Astrocyte (in vitro differentiated cells and primary cell): ENCODE measurements at regions not wholly inside any gene's neighbourhood (a gene's known extent, or its start where the extent isn't known, plus 50 kb on each side); places are given as distances from the start of the nearest gene placed in this dataset.
A peak's percentile ranks its signal among the peaks of the same experiment; 100 is the strongest.
"Not testable (repeated sequence)": the region's sequence is repeated elsewhere in the genome, so short reads cannot be mapped to it uniquely, and the experiment has no call there.

Experiments
- DNase-seq: peaks from one replicate; pipeline ENCODE4 v3.0.0-alpha.2; 2010; ENCODE audit warnings: low read depth
- FAIRE-seq: peaks from 2 replicates; lab custom pipeline; 2011; peaks lifted over from hg19 to GRCh38; lab: Jason Lieb, UNC
- H2AFZ ChIP-seq: 2 replicates; pipeline ENCODE4 v1.6.0; 2012; ENCODE audit warnings: low read depth, low read length, inconsistent platforms
- H3K27ac ChIP-seq: 2 replicates; pipeline ENCODE4 v1.5.1; 2011; ENCODE audit warnings: low read depth, low read length, inconsistent platforms
- H3K27me3 ChIP-seq: 2 replicates; pipeline ENCODE4 v1.6.0; 2011; ENCODE audit warnings: low read length, inconsistent platforms; ENCODE audit not compliant: insufficient read depth
- H3K36me3 ChIP-seq: 2 replicates; pipeline ENCODE4 v1.5.1; 2011; ENCODE audit warnings: low read length, inconsistent platforms; ENCODE audit not compliant: insufficient read depth
- H3K4me1 ChIP-seq: 2 replicates; pipeline ENCODE4 v1.5.1; 2011; ENCODE audit warnings: low read length, inconsistent platforms; ENCODE audit not compliant: insufficient read depth
- H3K4me2 ChIP-seq: 2 replicates; pipeline ENCODE4 v1.6.0; 2012; ENCODE audit warnings: low read length, inconsistent platforms
- H3K4me3 ChIP-seq: 2 replicates; pipeline ENCODE4 v1.5.1; 2011; ENCODE audit warnings: low read depth, mild to moderate bottlenecking, low read length, inconsistent platforms; ENCODE audit not compliant: insufficient read depth
- H3K79me2 ChIP-seq: 2 replicates; pipeline ENCODE4 v1.6.0; 2012; ENCODE audit warnings: mild to moderate bottlenecking, low read length, inconsistent platforms; ENCODE audit not compliant: insufficient read depth
- H3K9ac ChIP-seq: 2 replicates; pipeline ENCODE4 v1.6.0; 2012; ENCODE audit warnings: mild to moderate bottlenecking, low read length, inconsistent platforms
- H3K9me3 ChIP-seq: 2 replicates; pipeline ENCODE4 v1.5.1; 2012; ENCODE audit warnings: low read depth, mild to moderate bottlenecking, low read length, inconsistent platforms; ENCODE audit not compliant: insufficient read depth
- H4K20me1 ChIP-seq: 2 replicates; pipeline ENCODE4 v1.6.0; 2012; ENCODE audit warnings: low read length, inconsistent platforms; ENCODE audit not compliant: insufficient read depth
- H3K27ac Mint-ChIP-seq: one replicate; pipeline ENCODE4 v1.8.0; 2021; ENCODE audit warnings: mild to moderate bottlenecking, mixed read lengths; ENCODE audit not compliant: unreplicated experiment
- H3K27me3 Mint-ChIP-seq: one replicate; pipeline ENCODE4 v1.8.0; 2021; ENCODE audit warnings: low read depth, mixed read lengths; ENCODE audit not compliant: unreplicated experiment
- H3K36me3 Mint-ChIP-seq: one replicate; pipeline ENCODE4 v1.8.0; 2021; ENCODE audit warnings: low read depth, mixed read lengths; ENCODE audit not compliant: unreplicated experiment
- H3K4me1 Mint-ChIP-seq: one replicate; pipeline ENCODE4 v1.8.0; 2021; ENCODE audit warnings: low read depth, mixed read lengths; ENCODE audit not compliant: unreplicated experiment
- H3K4me3 Mint-ChIP-seq: one replicate; pipeline ENCODE4 v1.8.0; 2021; ENCODE audit warnings: mild to moderate bottlenecking, moderate library complexity, mixed read lengths; ENCODE audit not compliant: unreplicated experiment
- H3K9me3 Mint-ChIP-seq: one replicate; pipeline ENCODE4 v1.8.0; 2021; ENCODE audit warnings: mild to moderate bottlenecking, mixed read lengths; ENCODE audit not compliant: unreplicated experiment
- CTCF ChIP-seq: IDR thresholded peaks from 2 replicates; pipeline ENCODE4 v1.5.1; 2011; ENCODE audit warnings: low read depth, mild to moderate bottlenecking, inconsistent platforms, low read length, moderate library complexity; ENCODE audit not compliant: insufficient read depth
- EZH2 ChIP-seq: IDR thresholded peaks from 2 replicates; pipeline ENCODE4 v1.6.1; 2012; ENCODE audit warnings: mild to moderate bottlenecking, low read length, inconsistent platforms; ENCODE audit not compliant: insufficient read depth

- Histone ChIP-seq H3K9me3 (no peaks in the 10 kb centered on the region), H2AFZ (no peak overlapping the region), H3K4me2 (no peak overlapping the region), H3K27ac (no peak overlapping the region), H3K4me1 (no peaks in the 10 kb centered on the region), H3K9ac (no peak overlapping the region), H3K36me3 (no peaks in the 10 kb centered on the region), H3K4me3 (no peak overlapping the region), H3K27me3 (no peaks in the 10 kb centered on the region), H3K79me2 (no peaks in the 10 kb centered on the region), H4K20me1 (no peaks in the 10 kb centered on the region)
- DNase-seq (no peak), FAIRE-seq (no peak)
- no peaks in the 10 kb centered on the region for H3K27me3 Mint-ChIP-seq
- H3K4me1 Mint-ChIP-seq = peaks cover 9% of the 10 kb centered on the region
- peaks cover 10% of the 10 kb centered on the region for H3K36me3 Mint-ChIP-seq
- no peak overlapping the region for H3K4me3 Mint-ChIP-seq
- TF ChIP-seq EZH2 (no peak), CTCF (no peak)
- no peaks in the 10 kb centered on the region for H3K9me3 Mint-ChIP-seq
- no peak overlapping the region for H3K27ac Mint-ChIP-seq
These were observed 79.2 kb upstream of the SAMD11 start for GRCh38 chr1:844472-845026.

- H3K4me1 Mint-ChIP-seq, H3K27ac Mint-ChIP-seq, H3K79me2 ChIP-seq, H3K27ac ChIP-seq, H3K4me2 ChIP-seq, H3K27me3 Mint-ChIP-seq, H3K27me3 ChIP-seq, H3K9me3 Mint-ChIP-seq, FAIRE-seq, H3K36me3 ChIP-seq, H3K4me3 ChIP-seq, DNase-seq, H4K20me1 ChIP-seq, H3K4me3 Mint-ChIP-seq, H2AFZ ChIP-seq, H3K9ac ChIP-seq, H3K9me3 ChIP-seq, H3K4me1 ChIP-seq: not testable (repeated sequence)
- H3K36me3 Mint-ChIP-seq = peaks cover 11% of the 10 kb centered on the region
These were observed 78.1 kb upstream of the SAMD11 start for GRCh38 chr1:845641-846040.

GRCh38 chr1:849873-850272 is 73.8 kb upstream of the SAMD11 start:
- not testable (repeated sequence) for H3K27ac Mint-ChIP-seq, DNase-seq, H3K36me3 Mint-ChIP-seq, H2AFZ ChIP-seq, H3K4me1 Mint-ChIP-seq, FAIRE-seq, H3K9me3 ChIP-seq, H3K4me1 ChIP-seq, H4K20me1 ChIP-seq, H3K27me3 Mint-ChIP-seq, H3K36me3 ChIP-seq, H3K4me3 Mint-ChIP-seq, H3K9me3 Mint-ChIP-seq, H3K4me3 ChIP-seq, H3K9ac ChIP-seq, H3K27ac ChIP-seq, H3K79me2 ChIP-seq, H3K4me2 ChIP-seq, H3K27me3 ChIP-seq

GRCh38 chr1:850318-850717 is 73.4 kb upstream of the SAMD11 start:
- not testable (repeated sequence) for H3K36me3 Mint-ChIP-seq, H3K27me3 Mint-ChIP-seq, H3K4me2 ChIP-seq, H4K20me1 ChIP-seq, H3K27ac Mint-ChIP-seq, DNase-seq, H3K9me3 ChIP-seq, H3K36me3 ChIP-seq, H3K4me3 Mint-ChIP-seq, H3K27me3 ChIP-seq, H2AFZ ChIP-seq, H3K4me1 ChIP-seq, H3K27ac ChIP-seq, H3K9ac ChIP-seq, H3K9me3 Mint-ChIP-seq, H3K79me2 ChIP-seq, FAIRE-seq, H3K4me1 Mint-ChIP-seq, H3K4me3 ChIP-seq
- peak; percentile 14 for TF ChIP-seq CTCF

- not testable (repeated sequence) for H3K36me3 Mint-ChIP-seq, H3K9me3 ChIP-seq, H3K4me3 ChIP-seq, H3K4me1 ChIP-seq, H3K27me3 ChIP-seq, H3K4me1 Mint-ChIP-seq, H3K79me2 ChIP-seq, H3K9ac ChIP-seq, H3K36me3 ChIP-seq, H3K4me2 ChIP-seq, H2AFZ ChIP-seq, DNase-seq, H4K20me1 ChIP-seq, H3K9me3 Mint-ChIP-seq, H3K27ac Mint-ChIP-seq, FAIRE-seq, H3K27ac ChIP-seq, H3K4me3 Mint-ChIP-seq, H3K27me3 Mint-ChIP-seq
These were observed 72.3 kb upstream of the SAMD11 start for GRCh38 chr1:851398-851797.
